ENCODE measurements at regions not wholly inside any gene's neighbourhood (a gene's known extent, or its start where the extent isn't known, plus 50 kb on each side); places are given as distances from the start of the nearest gene placed in this dataset.

GRCh38 chr3:59407425-59407824 lies 357.6 kb upstream of the CFAP20DC start:
- no peaks in the 10 kb centered on the region for H3K36me3 ChIP-seq
- no peak overlapping the region for H3K27ac ChIP-seq
- ATAC-seq (no peak), DNase-seq (no peak)
- no peak overlapping the region for H3K4me3 ChIP-seq
- no peaks in the 10 kb centered on the region for H3K27me3 ChIP-seq
- intact Hi-C loops (cut with DNase I) = no loop called here
- 84 to 91% (median 88%) methylated on average over 5 of the region's 5 CpGs for WGBS, 4 donors
- no peaks in the 10 kb centered on the region for H3K4me1 ChIP-seq
- no peak for TF ChIP-seq POLR2A (IDR thresholded peaks at IDR 0.05)
- no peak for TF ChIP-seq CTCF (IDR thresholded peaks at IDR 0.05)
- no peaks in the 10 kb centered on the region for H3K9me3 ChIP-seq

- H3K36me3 ChIP-seq = no peaks in the 10 kb centered on the region
- ATAC-seq = no peak
- intact Hi-C loops (cut with DNase I) = no loop called here
- no peaks in the 10 kb centered on the region for H3K9me3 ChIP-seq
- WGBS, 4 donors = 70 to 88% (median 79%) methylated on average over 2 of the region's 2 CpGs
- DNase-seq = no peak
- no peak overlapping the region for H3K4me3 ChIP-seq
- H3K27ac ChIP-seq = no peak overlapping the region
- no peaks in the 10 kb centered on the region for H3K4me1 ChIP-seq
- no peaks in the 10 kb centered on the region for H3K27me3 ChIP-seq
- TF ChIP-seq CTCF (IDR thresholded peaks at IDR 0.05) (no peak), POLR2A (IDR thresholded peaks at IDR 0.05) (no peak)
These were observed 357.1 kb upstream of the CFAP20DC start for GRCh38 chr3:59406943-59407342.

GRCh38 chr3:59404851-59405250 lies 355.0 kb upstream of the CFAP20DC start:
- DNase-seq = no peak
- Histone ChIP-seq H3K4me3 (no peak overlapping the region), H3K27me3 (no peaks in the 10 kb centered on the region), H3K4me1 (no peaks in the 10 kb centered on the region), H3K9me3 (no peaks in the 10 kb centered on the region), H3K27ac (no peak overlapping the region), H3K36me3 (no peaks in the 10 kb centered on the region)
- ATAC-seq = no peak
- intact Hi-C loops (cut with DNase I) = no loop called here
- TF ChIP-seq POLR2A (IDR thresholded peaks at IDR 0.05) (no peak), CTCF (IDR thresholded peaks at IDR 0.05) (no peak)
- 74 to 80% (median 78%) methylated on average over 8 of the region's 8 CpGs for WGBS, 4 donors

GRCh38 chr3:59404064-59404463 lies 354.2 kb upstream of the CFAP20DC start:
- H3K27ac ChIP-seq = no peak overlapping the region
- H3K9me3 ChIP-seq = no peaks in the 10 kb centered on the region
- intact Hi-C loops (cut with DNase I) = no loop called here
- 84 to 94% (median 89%) methylated on average over 2 of the region's 2 CpGs for WGBS, 4 donors
- H3K4me3 ChIP-seq = no peak overlapping the region
- no peak for DNase-seq
- H3K4me1 ChIP-seq = no peaks in the 10 kb centered on the region
- no peak for ATAC-seq
- TF ChIP-seq POLR2A (IDR thresholded peaks at IDR 0.05) = no peak
- no peak for TF ChIP-seq CTCF (IDR thresholded peaks at IDR 0.05)
- no peaks in the 10 kb centered on the region for H3K36me3 ChIP-seq
- H3K27me3 ChIP-seq = no peaks in the 10 kb centered on the region

All from heart left ventricle (tissue), 16 donors.